Peyer's patch (tissue), 4 donors: ENCODE measurements at regions not wholly inside any gene's neighbourhood (a gene's known extent, or its start where the extent isn't known, plus 50 kb on each side); places are given as distances from the start of the nearest gene placed in this dataset.

Experiments used
- DNase-seq, 3 donors: peaks; one replicate each; pipeline ENCODE4 v3.0.0-alpha.2; 2017 to 2019
- H3K27ac ChIP-seq, 4 donors: fragments of 200-600 bp; sonication (generic); one replicate each; pipeline ENCODE4 v1.5.1; 2016 to 2019
- H3K27me3 ChIP-seq, 2 donors: fragments of 200-600 bp; sonication (generic); one replicate each; pipeline ENCODE4 v1.5.1; 2019
- H3K36me3 ChIP-seq, 3 donors: fragments of 200-600 bp; sonication (generic); one replicate each; pipeline ENCODE4 v1.5.1; 2016 to 2019
- H3K4me1 ChIP-seq, 4 donors: fragments of 200-600 bp; sonication (generic); one replicate each; pipeline ENCODE4 v1.5.1; 2016 to 2019
- H3K4me3 ChIP-seq, 4 donors: fragments of 200-600 bp; sonication (generic); 1 replicate in 3 of 4; 2 replicates in 1 of 4; pipeline ENCODE4 v1.5.1; 2016 to 2019; ENCODE audit warnings: mild to moderate bottlenecking in 1 of 4
- H3K9me3 ChIP-seq, 4 donors: fragments of 200-600 bp; sonication (generic); one replicate each; pipeline ENCODE4 v1.5.1; 2016 to 2019; ENCODE audit warnings: mild to moderate bottlenecking in 1 of 4
- CTCF ChIP-seq, 6 experiments: fragments of 450-650 bp in 4 of 6; fragments of 200-600 bp in 2 of 6; sonication (generic) in 1 of 6; IDR thresholded peaks; one replicate each; pipeline ENCODE4 v1.5.1; 2017 to 2019; ENCODE audit warnings: antibody characterized with exemption in 6 of 6, mild to moderate bottlenecking in 3 of 6, moderate library complexity in 1 of 6
- POLR2A ChIP-seq, 2 donors: fragments of 450-650 bp; IDR thresholded peaks; one replicate each; pipeline ENCODE4 v1.5.1; 2017; ENCODE audit warnings: antibody characterized with exemption in 2 of 2, mild to moderate bottlenecking in 2 of 2, moderate library complexity in 2 of 2

- Histone ChIP-seq H3K9me3 (no peaks in the 10 kb centered on the region), H3K36me3 (no peaks in the 10 kb centered on the region), H3K4me1 (no peaks in the 10 kb centered on the region), H3K27ac (no peak overlapping the region), H3K27me3 (no peaks in the 10 kb centered on the region), H3K4me3 (no peak overlapping the region)
- no peak for DNase-seq
- TF ChIP-seq POLR2A (IDR thresholded peaks at IDR 0.05) (no peak), CTCF (IDR thresholded peaks at IDR 0.05) (no peak)
Observed at GRCh38 chr20:21033817-21034216, 72.3 kb downstream of the LINC00237 start.

GRCh38 chr20:21031666-21032065 lies 74.5 kb downstream of the LINC00237 start:
- Histone ChIP-seq H3K9me3 (no peaks in the 10 kb centered on the region), H3K4me1 (no peaks in the 10 kb centered on the region), H3K27ac (no peak overlapping the region), H3K36me3 (no peaks in the 10 kb centered on the region), H3K4me3 (no peak overlapping the region), H3K27me3 (no peaks in the 10 kb centered on the region)
- TF ChIP-seq POLR2A (IDR thresholded peaks at IDR 0.05) (no peak), CTCF (IDR thresholded peaks at IDR 0.05) (no peak)
- DNase-seq, result no peak

GRCh38 chr20:21029341-21029740 lies 76.8 kb downstream of the LINC00237 start:
- Histone ChIP-seq H3K4me3 (no peak overlapping the region), H3K4me1 (no peaks in the 10 kb centered on the region), H3K27ac (no peak overlapping the region), H3K36me3 (no peaks in the 10 kb centered on the region), H3K9me3 (no peaks in the 10 kb centered on the region), H3K27me3 (no peaks in the 10 kb centered on the region)
- no peak for TF ChIP-seq POLR2A (IDR thresholded peaks at IDR 0.05)
- no peak for TF ChIP-seq CTCF (IDR thresholded peaks at IDR 0.05)
- no peak for DNase-seq

GRCh38 chr20:21028921-21029320 lies 77.2 kb downstream of the LINC00237 start:
- Histone ChIP-seq H3K36me3 (no peaks in the 10 kb centered on the region), H3K9me3 (no peaks in the 10 kb centered on the region), H3K4me1 (no peaks in the 10 kb centered on the region), H3K27ac (no peak overlapping the region), H3K27me3 (no peaks in the 10 kb centered on the region), H3K4me3 (no peak overlapping the region)
- TF ChIP-seq POLR2A (IDR thresholded peaks at IDR 0.05), result no peak
- no peak for TF ChIP-seq CTCF (IDR thresholded peaks at IDR 0.05)
- DNase-seq, result no peak

GRCh38 chr20:21028436-21028835 lies 77.7 kb downstream of the LINC00237 start:
- H3K27ac ChIP-seq, result no peak overlapping the region

More at GRCh38 chr20:21028436-21028835, 77.7 kb downstream of the LINC00237 start:
- no peaks in the 10 kb centered on the region for H3K27me3 ChIP-seq
- no peaks in the 10 kb centered on the region for H3K4me1 ChIP-seq
- DNase-seq, result no peak
- H3K4me3 ChIP-seq, result no peak overlapping the region
- no peaks in the 10 kb centered on the region for H3K9me3 ChIP-seq
- H3K36me3 ChIP-seq, result no peaks in the 10 kb centered on the region
- TF ChIP-seq POLR2A (IDR thresholded peaks at IDR 0.05) (no peak), CTCF (IDR thresholded peaks at IDR 0.05) (no peak)
